HCT116 (cell line): ENCODE measurements at regions not wholly inside any gene's neighbourhood (a gene's known extent, or its start where the extent isn't known, plus 50 kb on each side); places are given as distances from the start of the nearest gene placed in this dataset.

ENCODE experiments used
- ATAC-seq: fragments of 200-7000 bp; cut with Tn5 transposase; 2 replicates; pipeline ENCODE4 v1.9.1; 2020; ENCODE audit warnings: mild to moderate bottlenecking, moderate library complexity
- BruUV-seq: library from RNA; stranded (reverse); fragments of 400-500 nt; replicated peaks from 2 replicates; lab custom pipeline; 2021; lab: Mats Ljungman, UMichigan
- CTCF ChIA-PET: fragments of 300-600 bp; sonication (Branson Sonifier 250); formaldehyde crosslinking; loops from one replicate; lab custom pipeline; 2021; ENCODE audit warnings: antibody characterized with exemption; lab: Charles Lee
- POLR2A ChIA-PET: fragments of 300-600, 350-600 bp; sonication (Branson Sonifier 250); formaldehyde crosslinking; loops from one replicate; lab custom pipeline; 2021; ENCODE audit warnings: antibody characterized with exemption; lab: Charles Lee
- RAD21 ChIA-PET, 2 experiments: fragments of 300-600 bp; sonication (Branson Sonifier 250); formaldehyde crosslinking; loops; one replicate each; lab custom pipeline; 2023; ENCODE audit warnings: low total read pairs in 2 of 2; ENCODE audit not compliant: uncharacterized antibody in 2 of 2, unreplicated experiment in 2 of 2, low non-redundant PET in 1 of 2; lab: Charles Lee
- DNase-seq: peaks from one replicate; pipeline ENCODE4 v3.0.0-alpha.2; 2010; ENCODE audit warnings: low read depth, low spot score
- H2AFZ ChIP-seq: fragments of 200-600 bp; shearing (Covaris generic), sonication (generic); 2 replicates; pipeline ENCODE4 v1.6.1; 2017; ENCODE audit warnings: low read depth, mixed run types, mixed read lengths, antibody characterized with exemption, low read length; ENCODE audit not compliant: poor library complexity, severe bottlenecking
- H3K27ac ChIP-seq: 2 replicates; pipeline ENCODE4 v1.5.1; 2012; ENCODE audit warnings: low read depth, low read length
- H3K27me3 ChIP-seq: fragments of 200-600 bp; sonication (generic); 2 replicates; pipeline ENCODE4 v1.6.1; 2016; ENCODE audit warnings: mixed run types, low read length, mixed read lengths; ENCODE audit not compliant: insufficient read depth
- H3K36me3 ChIP-seq, 2 experiments: fragments of 200-500 bp in 1 of 2; fragments of 200-600 bp in 1 of 2; sonication (Bioruptor generic) in 1 of 2; sonication (generic) in 1 of 2; 2 replicates each; pipeline versions ENCODE4 v1.5.1 to v1.6.1; 2014 to 2016; ENCODE audit warnings: low read length in 2 of 2, inconsistent platforms in 1 of 2, mixed read lengths in 1 of 2, mixed run types in 1 of 2; ENCODE audit not compliant: insufficient read depth in 2 of 2, control insufficient read depth in 1 of 2
- H3K4me1 ChIP-seq, 2 experiments: fragments of 200-600 bp in 1 of 2; sonication (generic) in 1 of 2; 2 replicates each; pipeline versions ENCODE4 v1.5.1 to v1.6.1; 2012 to 2017; ENCODE audit warnings: low read length in 2 of 2, inconsistent platforms in 1 of 2, mild to moderate bottlenecking in 1 of 2, mixed read lengths in 1 of 2, mixed run types in 1 of 2, moderate library complexity in 1 of 2; ENCODE audit not compliant: insufficient read depth in 2 of 2, control insufficient read depth in 1 of 2
- H3K4me2 ChIP-seq: fragments of 200-600 bp; sonication (generic); 2 replicates; pipeline ENCODE4 v1.6.1; 2017; ENCODE audit warnings: mixed run types, low read length, mixed read lengths
- H3K4me3 ChIP-seq, 2 experiments: fragments of 200-600 bp in 1 of 2; sonication (generic) in 1 of 2; replicated peaks in 1 of 2; 2 replicates each; pipeline ENCODE4 v1.5.1; 2011 to 2016; ENCODE audit warnings: low read length in 2 of 2, control low read depth in 1 of 2, low read depth in 1 of 2, mild to moderate bottlenecking in 1 of 2, mixed read lengths in 1 of 2, mixed run types in 1 of 2
- H3K79me2 ChIP-seq: fragments of 200-600 bp; sonication (generic); 2 replicates; pipeline ENCODE4 v1.6.1; 2017; ENCODE audit warnings: mild to moderate bottlenecking, mixed run types, low read length, moderate library complexity, mixed read lengths; ENCODE audit not compliant: insufficient read depth
- H3K9ac ChIP-seq: fragments of 200-600 bp; sonication (generic); 2 replicates; pipeline ENCODE4 v1.6.1; 2016; ENCODE audit warnings: low read length, mixed read lengths
- H3K9me2 ChIP-seq: fragments of 200-600 bp; sonication (generic), shearing (Covaris generic); 2 replicates; pipeline ENCODE4 v1.6.1; 2017; ENCODE audit warnings: mixed run types, mild to moderate bottlenecking, moderate library complexity; ENCODE audit not compliant: insufficient read depth
- H3K9me3 ChIP-seq, 2 experiments: fragments of 200-500 bp in 1 of 2; fragments of 200-600 bp in 1 of 2; sonication (Bioruptor generic) in 1 of 2; sonication (generic) in 1 of 2; 2 replicates each; pipeline ENCODE4 v1.6.1; 2014 to 2017; ENCODE audit warnings: low read length in 2 of 2, mixed read lengths in 2 of 2, inconsistent platforms in 1 of 2, low read depth in 1 of 2, mild to moderate bottlenecking in 1 of 2, mixed run types in 1 of 2, moderate library complexity in 1 of 2; ENCODE audit not compliant: control insufficient read depth in 1 of 2, insufficient read depth in 1 of 2
- H4K20me1 ChIP-seq: fragments of 200-600 bp; sonication (generic), shearing (Covaris generic); 2 replicates; pipeline ENCODE4 v1.6.1; 2017; ENCODE audit warnings: mixed run types, mild to moderate bottlenecking, moderate library complexity; ENCODE audit not compliant: insufficient read depth
- CBX3 ChIP-seq: IDR thresholded peaks from 2 replicates; pipeline ENCODE4 v1.6.1; 2012; ENCODE audit warnings: low read depth
- CEBPB ChIP-seq: IDR thresholded peaks from 2 replicates; pipeline ENCODE4 v1.6.1; 2012; ENCODE audit warnings: low read depth
- EGR1 ChIP-seq: IDR thresholded peaks from 2 replicates; pipeline ENCODE4 v1.6.1; 2012; ENCODE audit warnings: low read depth
- ELF1 ChIP-seq: IDR thresholded peaks from 2 replicates; pipeline ENCODE4 v1.6.1; 2012; ENCODE audit warnings: low read depth, borderline replicate concordance
- EZH2 ChIP-seq: fragments of 200-600 bp; sonication (generic); IDR thresholded peaks from 2 replicates; pipeline ENCODE4 v1.6.1; 2017; ENCODE audit warnings: antibody characterized with exemption, mixed run types
- EZH2phosphoT487 ChIP-seq: fragments of 200-600 bp; IDR thresholded peaks from 2 replicates; pipeline ENCODE4 v1.6.1; 2018; ENCODE audit warnings: antibody characterized with exemption, borderline replicate concordance
- FOSL1 ChIP-seq: IDR thresholded peaks from 2 replicates; pipeline ENCODE4 v1.6.1; 2012; ENCODE audit warnings: low read depth
- JUND ChIP-seq: IDR thresholded peaks from 2 replicates; pipeline ENCODE4 v1.6.1; 2012
- SIN3A ChIP-seq: IDR thresholded peaks from 2 replicates; pipeline ENCODE4 v1.6.1; 2012; ENCODE audit warnings: low read depth
- SRF ChIP-seq: IDR thresholded peaks from 2 replicates; pipeline ENCODE4 v1.6.1; 2012; ENCODE audit warnings: low read depth
- TCF7L2 ChIP-seq: IDR thresholded peaks from 2 replicates; pipeline ENCODE4 v1.7.0; 2011; ENCODE audit warnings: borderline replicate concordance, inconsistent platforms; ENCODE audit not compliant: insufficient read depth, insufficient read length; ENCODE audit errors: extremely low read depth
- YY1 ChIP-seq: IDR thresholded peaks from 2 replicates; pipeline ENCODE4 v1.6.1; 2011; ENCODE audit warnings: low read length, low read depth, moderate library complexity, mild to moderate bottlenecking; ENCODE audit not compliant: insufficient replicate concordance; ENCODE audit errors: extremely low read depth
- intact Hi-C: fragments of 100-400 bp; cut with micrococcal nuclease; formaldehyde crosslinking; loops from 2 replicates; pipeline ENCODE4 v1.10.0; 2022
- TF ChIP-seq, protein P1 (sequence below), 3 experiments: fragments of 200-600 bp in 1 of 3; sonication (generic) in 1 of 3; IDR thresholded peaks in 2 of 3; conservative IDR thresholded peaks in 1 of 3; 2 replicates each; pipeline ENCODE4 v1.5.1; 2012 to 2017; ENCODE audit warnings: low read depth in 2 of 3, low read length in 2 of 3, antibody characterized with exemption in 1 of 3, borderline replicate concordance in 1 of 3, control low read depth in 1 of 3, mild to moderate bottlenecking in 1 of 3, mixed read lengths in 1 of 3, mixed run types in 1 of 3, moderate library complexity in 1 of 3; ENCODE audit not compliant: insufficient read depth in 1 of 3
- TF ChIP-seq, protein P2 (sequence below): IDR thresholded peaks from 2 replicates; pipeline ENCODE4 v1.6.1; 2012; ENCODE audit warnings: low read depth

DNA sequence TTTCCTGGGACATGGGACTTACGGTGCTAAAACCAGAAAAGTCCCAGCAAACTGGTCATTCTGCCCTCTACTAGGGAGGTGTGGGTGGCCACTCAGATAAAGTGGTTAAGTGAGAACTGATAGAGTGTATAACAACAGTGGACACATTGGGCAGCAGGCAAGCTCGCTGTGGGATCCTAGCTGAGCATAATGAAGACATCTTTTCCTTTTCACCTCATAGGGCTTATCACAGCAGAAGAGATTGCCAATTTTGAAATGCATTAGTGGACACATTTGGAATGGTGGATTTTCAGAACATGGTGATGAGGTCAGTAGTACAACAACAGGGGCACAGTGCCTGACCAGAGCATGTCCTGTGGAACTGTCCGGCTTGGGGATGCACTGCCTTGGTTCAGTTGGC lies 477.1 kb upstream of the KIF2A start:
- RAD21 ChIA-PET, result no interaction called here
- Histone ChIP-seq H4K20me1 (no peaks in the 10 kb centered on the region), H3K79me2 (no peaks in the 10 kb centered on the region), H3K9me2 (no peaks in the 10 kb centered on the region), H3K4me3 (no peak overlapping the region), H3K4me1 (no peaks in the 10 kb centered on the region), H3K9ac (no peak overlapping the region), H3K36me3 (no peaks in the 10 kb centered on the region), H3K27me3 (peaks cover 39% of the 10 kb centered on the region), H2AFZ (no peak overlapping the region), H3K4me2 (no peak overlapping the region), H3K27ac (no peak overlapping the region), H3K9me3 (no peaks in the 10 kb centered on the region)
- BruUV-seq, result no TSS peak
- POLR2A ChIA-PET, result no interaction called here
- intact Hi-C loops, result no loop called here
- no peak for ATAC-seq
- CTCF ChIA-PET, result no interaction called here
- TF ChIP-seq EZH2, result no peak
- TF ChIP-seq SRF, result no peak
- TF ChIP-seq FOSL1, result no peak
- no peak for TF ChIP-seq SIN3A
- TF ChIP-seq TCF7L2, result no peak
- no peak for TF ChIP-seq CEBPB
- TF ChIP-seq YY1, result no peak
- no peak for TF ChIP-seq EGR1
- TF ChIP-seq, protein P1, sequence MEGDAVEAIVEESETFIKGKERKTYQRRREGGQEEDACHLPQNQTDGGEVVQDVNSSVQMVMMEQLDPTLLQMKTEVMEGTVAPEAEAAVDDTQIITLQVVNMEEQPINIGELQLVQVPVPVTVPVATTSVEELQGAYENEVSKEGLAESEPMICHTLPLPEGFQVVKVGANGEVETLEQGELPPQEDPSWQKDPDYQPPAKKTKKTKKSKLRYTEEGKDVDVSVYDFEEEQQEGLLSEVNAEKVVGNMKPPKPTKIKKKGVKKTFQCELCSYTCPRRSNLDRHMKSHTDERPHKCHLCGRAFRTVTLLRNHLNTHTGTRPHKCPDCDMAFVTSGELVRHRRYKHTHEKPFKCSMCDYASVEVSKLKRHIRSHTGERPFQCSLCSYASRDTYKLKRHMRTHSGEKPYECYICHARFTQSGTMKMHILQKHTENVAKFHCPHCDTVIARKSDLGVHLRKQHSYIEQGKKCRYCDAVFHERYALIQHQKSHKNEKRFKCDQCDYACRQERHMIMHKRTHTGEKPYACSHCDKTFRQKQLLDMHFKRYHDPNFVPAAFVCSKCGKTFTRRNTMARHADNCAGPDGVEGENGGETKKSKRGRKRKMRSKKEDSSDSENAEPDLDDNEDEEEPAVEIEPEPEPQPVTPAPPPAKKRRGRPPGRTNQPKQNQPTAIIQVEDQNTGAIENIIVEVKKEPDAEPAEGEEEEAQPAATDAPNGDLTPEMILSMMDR (IDR thresholded peaks at IDR 0.05 in 2 of 3, conservative IDR thresholded peaks at IDR 0.05 in 1 of 3; ENCODE audit: borderline replicate concordance in 1 of 3, insufficient read depth in 1 of 3, low read depth in 2 of 3, low read length in 2 of 3), result no peak
- no peak for TF ChIP-seq ELF1
- no peak for TF ChIP-seq EZH2phosphoT487
- no peak for TF ChIP-seq CBX3
- TF ChIP-seq, protein P2, sequence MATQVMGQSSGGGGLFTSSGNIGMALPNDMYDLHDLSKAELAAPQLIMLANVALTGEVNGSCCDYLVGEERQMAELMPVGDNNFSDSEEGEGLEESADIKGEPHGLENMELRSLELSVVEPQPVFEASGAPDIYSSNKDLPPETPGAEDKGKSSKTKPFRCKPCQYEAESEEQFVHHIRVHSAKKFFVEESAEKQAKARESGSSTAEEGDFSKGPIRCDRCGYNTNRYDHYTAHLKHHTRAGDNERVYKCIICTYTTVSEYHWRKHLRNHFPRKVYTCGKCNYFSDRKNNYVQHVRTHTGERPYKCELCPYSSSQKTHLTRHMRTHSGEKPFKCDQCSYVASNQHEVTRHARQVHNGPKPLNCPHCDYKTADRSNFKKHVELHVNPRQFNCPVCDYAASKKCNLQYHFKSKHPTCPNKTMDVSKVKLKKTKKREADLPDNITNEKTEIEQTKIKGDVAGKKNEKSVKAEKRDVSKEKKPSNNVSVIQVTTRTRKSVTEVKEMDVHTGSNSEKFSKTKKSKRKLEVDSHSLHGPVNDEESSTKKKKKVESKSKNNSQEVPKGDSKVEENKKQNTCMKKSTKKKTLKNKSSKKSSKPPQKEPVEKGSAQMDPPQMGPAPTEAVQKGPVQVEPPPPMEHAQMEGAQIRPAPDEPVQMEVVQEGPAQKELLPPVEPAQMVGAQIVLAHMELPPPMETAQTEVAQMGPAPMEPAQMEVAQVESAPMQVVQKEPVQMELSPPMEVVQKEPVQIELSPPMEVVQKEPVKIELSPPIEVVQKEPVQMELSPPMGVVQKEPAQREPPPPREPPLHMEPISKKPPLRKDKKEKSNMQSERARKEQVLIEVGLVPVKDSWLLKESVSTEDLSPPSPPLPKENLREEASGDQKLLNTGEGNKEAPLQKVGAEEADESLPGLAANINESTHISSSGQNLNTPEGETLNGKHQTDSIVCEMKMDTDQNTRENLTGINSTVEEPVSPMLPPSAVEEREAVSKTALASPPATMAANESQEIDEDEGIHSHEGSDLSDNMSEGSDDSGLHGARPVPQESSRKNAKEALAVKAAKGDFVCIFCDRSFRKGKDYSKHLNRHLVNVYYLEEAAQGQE, result no peak
- no peak for TF ChIP-seq JUND
- no peak for DNase-seq
